GM20431 (cell line): ENCODE measurements at regions not wholly inside any gene's neighbourhood (a gene's known extent, or its start where the extent isn't known, plus 50 kb on each side); places are given as distances from the start of the nearest gene placed in this dataset.

ENCODE experiments used
- in situ Hi-C: fragments of 300-500 bp; cut with MseI, MboI; formaldehyde crosslinking; loops from one replicate; pipeline ENCODE4 v1.15.0; 2020; ENCODE audit warnings: low sequenced_read_pairs; ENCODE audit not compliant: unreplicated experiment

GRCh38 chr9:84123648-84124406, 143.2 kb downstream of the RMI1 start:
- in situ Hi-C loops = no loop called here

GRCh38 chr9:84125046-84125445, 144.4 kb downstream of the RMI1 start:
- in situ Hi-C loops = no loop called here

GRCh38 chr9:84129529-84129928, 148.9 kb downstream of the RMI1 start:
- in situ Hi-C loops = no loop called here

DNA sequence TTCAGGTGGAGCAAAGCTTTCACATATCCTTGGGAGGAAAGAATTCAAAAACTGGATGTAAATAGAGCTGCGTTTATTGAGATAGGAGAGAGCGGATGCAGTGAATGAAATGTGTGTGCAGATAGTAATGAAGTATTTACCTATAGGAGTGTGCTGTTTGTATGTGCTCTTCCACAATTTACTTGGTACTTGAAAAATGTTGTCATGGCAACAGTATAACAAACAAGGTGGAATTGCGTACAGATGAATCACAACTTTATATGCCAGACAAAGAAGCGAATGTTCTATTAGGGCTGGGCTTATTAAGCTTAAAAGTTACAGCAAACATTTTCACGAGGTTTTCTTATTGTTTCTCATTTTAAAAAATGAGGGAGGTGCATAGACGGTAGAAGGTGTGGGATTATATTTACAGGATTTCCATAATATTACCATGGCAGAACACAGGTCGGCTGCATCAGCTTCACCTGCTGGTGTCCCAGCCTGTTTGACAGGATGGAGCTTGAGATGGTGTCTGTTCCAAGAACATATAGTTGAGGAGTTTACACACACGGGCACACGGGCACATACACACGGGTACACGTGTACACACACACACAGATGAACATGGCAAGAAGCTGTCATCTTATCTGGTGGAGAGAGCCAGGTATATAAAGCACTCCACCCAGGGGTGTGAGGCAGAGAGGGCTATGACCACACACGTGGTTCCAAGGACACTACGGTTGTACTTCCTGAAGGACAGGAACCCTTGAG, 155.7 kb downstream of the RMI1 start:
- in situ Hi-C loops = no loop called here

GRCh38 chr9:84137968-84138367, 157.4 kb downstream of the RMI1 start:
- in situ Hi-C loops = no loop called here

DNA sequence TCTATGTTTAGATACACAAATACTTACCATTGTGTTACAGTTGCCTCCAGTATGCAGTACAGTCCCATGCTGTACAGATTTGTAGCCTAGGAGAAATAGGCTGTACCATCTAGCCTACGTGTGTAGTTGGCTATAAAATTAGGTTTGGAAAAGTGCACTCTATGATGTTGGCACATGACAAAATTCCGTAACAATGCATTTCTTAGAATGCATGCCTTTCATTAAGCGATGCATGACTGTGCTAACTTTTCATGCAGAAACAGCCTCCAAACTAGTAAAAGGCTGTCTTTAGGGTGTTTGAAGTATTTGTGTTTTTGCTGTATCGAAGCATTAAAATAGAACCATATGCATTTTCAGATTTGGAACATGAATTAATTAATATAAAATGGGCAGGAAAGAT, 157.9 kb downstream of the RMI1 start:
- in situ Hi-C loops = no loop called here

DNA sequence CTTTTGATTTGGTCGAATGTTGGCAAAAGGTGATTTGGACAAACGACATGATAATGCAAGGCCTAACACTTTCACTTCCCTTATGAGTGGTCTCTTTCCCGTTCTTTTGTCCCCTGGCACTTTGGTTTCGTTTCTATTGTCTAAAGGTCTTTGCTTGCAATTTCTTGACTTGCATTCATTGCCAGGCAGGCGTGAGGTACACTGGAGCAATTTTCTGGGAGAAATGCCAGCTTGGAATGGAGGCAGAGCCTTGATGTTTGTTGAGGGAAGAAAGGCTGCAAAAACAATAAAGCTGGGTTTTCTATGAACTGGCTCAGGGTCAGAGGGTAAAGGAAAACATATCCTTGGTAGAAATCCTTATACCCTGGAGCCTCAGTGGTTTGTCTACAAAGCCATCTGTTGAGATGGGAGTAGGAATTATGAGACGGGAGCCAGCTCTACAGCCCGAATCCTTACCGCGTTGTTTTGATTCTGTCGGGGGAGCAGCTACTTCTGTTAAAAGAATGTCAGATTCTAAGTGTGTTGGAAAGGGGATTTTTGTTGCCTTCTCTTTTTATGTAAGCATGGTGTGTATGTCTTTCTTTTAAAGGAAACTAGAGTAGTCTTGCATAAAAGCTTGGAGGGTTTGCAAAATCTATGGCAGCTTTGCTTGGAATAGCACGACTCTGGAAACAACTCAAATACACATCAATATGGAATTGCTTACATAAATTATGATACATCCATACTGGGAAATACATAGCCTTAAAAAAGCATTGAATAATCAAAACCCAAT, 158.9 kb downstream of the RMI1 start:
- in situ Hi-C loops = no loop called here

GRCh38 chr9:84140535-84141101, 160.0 kb downstream of the RMI1 start:
- in situ Hi-C loops = no loop called here

DNA sequence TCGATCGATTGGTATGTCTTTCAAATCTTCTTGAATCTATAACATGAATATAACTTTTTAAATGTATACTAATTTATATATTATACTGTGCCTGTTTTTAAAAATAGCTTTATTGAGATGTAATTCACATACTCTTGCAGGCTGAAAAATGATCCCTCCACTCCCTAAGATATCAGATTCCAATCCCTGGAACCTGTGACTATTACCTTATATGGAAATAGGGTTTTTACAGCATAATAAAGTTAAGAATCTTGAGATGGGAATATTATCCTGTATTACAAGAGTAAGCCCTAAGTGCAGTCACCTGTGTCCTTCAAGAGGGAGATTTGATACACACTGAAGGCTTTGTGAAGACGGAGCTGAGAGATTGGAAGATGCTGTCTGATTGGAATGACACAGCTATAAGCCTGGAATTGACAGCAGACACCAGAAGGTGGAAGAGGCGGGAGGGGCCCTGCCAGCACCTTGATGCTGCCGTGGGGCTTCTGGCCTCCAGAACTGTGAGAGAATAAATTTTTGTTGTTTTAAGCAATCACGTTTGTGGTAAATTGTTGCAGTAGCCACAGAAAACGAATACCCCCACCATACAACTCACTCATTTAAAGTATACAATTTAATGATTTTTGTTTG, 161.3 kb downstream of the RMI1 start:
- in situ Hi-C loops = no loop called here

- in situ Hi-C loops = no loop called here
These were observed 164.4 kb downstream of the RMI1 start for GRCh38 chr9:84145031-84145430.

DNA sequence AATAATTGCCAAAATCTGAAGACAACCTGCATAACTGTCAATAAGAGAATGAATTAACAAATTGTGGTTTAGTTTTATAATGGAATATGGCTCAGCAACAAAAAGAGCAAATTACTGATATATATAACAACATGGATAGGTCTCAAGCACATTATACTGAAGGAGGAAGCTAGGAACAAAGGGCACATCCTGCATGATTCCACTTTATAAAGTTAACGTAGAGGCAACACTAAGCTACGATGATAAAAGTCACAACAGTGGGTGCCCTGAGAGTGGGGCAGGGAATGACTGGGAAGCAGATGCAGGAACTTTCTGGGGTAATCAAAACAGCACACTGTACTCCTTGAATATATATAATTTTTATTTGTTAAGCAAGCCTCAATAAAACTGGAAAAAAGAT, 165.2 kb downstream of the RMI1 start:
- in situ Hi-C loops = no loop called here

- in situ Hi-C loops = no loop called here
These were observed 166.5 kb downstream of the RMI1 start for GRCh38 chr9:84146893-84147710.

GRCh38 chr9:84151236-84151635, 170.6 kb downstream of the RMI1 start:
- in situ Hi-C loops = no loop called here

GRCh38 chr9:84151640-84152039, 171.0 kb downstream of the RMI1 start:
- in situ Hi-C loops = no loop called here

DNA sequence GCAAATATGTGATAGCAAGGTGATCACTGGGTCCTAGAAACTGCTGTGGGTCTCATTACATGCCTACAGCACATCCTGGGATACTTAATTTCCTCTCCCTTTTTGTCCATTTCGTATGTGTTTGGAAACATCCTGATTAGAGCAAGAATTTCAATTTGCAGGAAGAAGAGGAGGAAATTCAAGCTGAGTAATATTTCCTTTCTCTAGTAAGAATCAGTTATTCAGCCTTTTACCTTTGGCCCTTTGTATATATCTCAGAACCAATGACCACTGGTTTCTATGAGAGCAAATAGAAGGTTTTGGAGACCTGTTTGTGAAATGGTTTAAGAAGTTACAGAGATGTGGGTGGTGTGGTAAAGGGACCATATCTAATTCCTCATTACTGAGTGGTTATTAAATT, 171.6 kb downstream of the RMI1 start:
- in situ Hi-C loops = no loop called here

DNA sequence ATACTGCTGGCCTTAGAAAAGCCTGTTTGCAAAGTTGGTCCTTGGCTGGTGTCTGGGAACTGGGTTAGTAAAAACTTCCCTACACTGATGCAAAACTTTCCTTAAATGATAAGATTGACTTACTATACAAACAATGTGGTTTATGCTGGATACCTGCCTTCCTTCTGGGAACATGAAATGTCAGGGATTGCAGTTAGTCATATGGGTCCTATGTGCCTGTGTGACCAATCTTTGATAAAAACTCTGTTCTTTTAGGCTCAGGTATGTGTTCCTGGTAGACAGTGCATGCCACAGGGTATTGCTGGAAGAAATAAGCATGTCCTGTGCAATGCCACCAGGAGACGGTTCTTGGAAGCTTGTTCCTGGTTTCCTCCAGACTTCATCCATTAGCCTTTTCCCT, 173.3 kb downstream of the RMI1 start:
- in situ Hi-C loops = no loop called here

- in situ Hi-C loops = no loop called here
These were observed 173.7 kb downstream of the RMI1 start for GRCh38 chr9:84154320-84154719.

DNA sequence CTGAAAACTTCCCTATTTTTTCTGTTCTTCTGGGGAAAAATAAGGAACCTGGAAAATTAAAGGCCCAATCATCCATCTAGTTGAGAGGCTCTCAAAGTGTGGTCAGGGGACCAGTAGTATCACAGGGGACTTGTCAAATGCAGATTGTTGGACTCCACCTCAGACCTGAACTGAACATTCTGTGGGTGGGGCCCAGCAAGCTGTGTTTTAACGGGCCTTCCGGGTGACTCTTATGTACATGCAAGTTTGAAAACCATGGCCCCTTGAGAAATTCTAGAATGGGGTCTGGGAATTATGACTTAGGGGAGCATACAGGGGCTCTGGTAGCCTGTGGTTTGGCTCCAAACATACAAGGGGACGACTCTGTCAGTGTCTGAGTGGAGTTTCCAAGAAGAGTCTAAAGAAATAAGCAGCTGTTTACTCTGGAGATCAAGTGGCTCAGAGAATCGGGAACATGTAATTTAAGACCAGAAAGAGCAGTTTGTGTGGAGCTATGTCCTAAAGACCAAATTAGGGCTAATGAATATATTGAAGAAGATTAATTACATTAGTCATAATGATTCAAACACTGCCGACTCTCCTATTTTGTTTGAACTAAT, 177.4 kb downstream of the SLC28A3 start:
- in situ Hi-C loops = no loop called here

- in situ Hi-C loops = no loop called here
These were observed 173.7 kb downstream of the SLC28A3 start for GRCh38 chr9:84166891-84167290.
